GM18507 (cell line): ENCODE measurements at regions not wholly inside any gene's neighbourhood (a gene's known extent, or its start where the extent isn't known, plus 50 kb on each side); places are given as distances from the start of the nearest gene placed in this dataset.
A peak's percentile ranks its signal among the peaks of the same experiment; 100 is the strongest.
"Not testable (repeated sequence)": the region's sequence is repeated elsewhere in the genome, so short reads cannot be mapped to it uniquely, and the experiment has no call there.

Experiments used
- DNase-seq: peaks from one replicate; pipeline ENCODE4 v3.0.0; 2011; ENCODE audit warnings: low read depth; ENCODE audit not compliant: insufficient read length; ENCODE audit errors: extremely low spot score
- FAIRE-seq: peaks from 2 replicates; lab custom pipeline; 2011; peaks lifted over from hg19 to GRCh38; lab: Jason Lieb, UNC

GRCh38 chr12:46089414-46090162, 99.2 kb upstream of the SCAF11 start:
- DNase-seq, result no peak
- no peak for FAIRE-seq

GRCh38 chr12:46087916-46088439, 97.6 kb upstream of the SCAF11 start:
- DNase-seq (no peak), FAIRE-seq (no peak)

- no peak for FAIRE-seq
- no peak for DNase-seq
These were observed 94.6 kb upstream of the SCAF11 start for GRCh38 chr12:46084666-46085631.

- FAIRE-seq (no peak), DNase-seq (no peak)
These were observed 92.3 kb upstream of the SCAF11 start for GRCh38 chr12:46082490-46083200.

- FAIRE-seq, result no peak
- DNase-seq, result no peak
These were observed 82.9 kb upstream of the SCAF11 start for GRCh38 chr12:46073321-46073720.

DNA sequence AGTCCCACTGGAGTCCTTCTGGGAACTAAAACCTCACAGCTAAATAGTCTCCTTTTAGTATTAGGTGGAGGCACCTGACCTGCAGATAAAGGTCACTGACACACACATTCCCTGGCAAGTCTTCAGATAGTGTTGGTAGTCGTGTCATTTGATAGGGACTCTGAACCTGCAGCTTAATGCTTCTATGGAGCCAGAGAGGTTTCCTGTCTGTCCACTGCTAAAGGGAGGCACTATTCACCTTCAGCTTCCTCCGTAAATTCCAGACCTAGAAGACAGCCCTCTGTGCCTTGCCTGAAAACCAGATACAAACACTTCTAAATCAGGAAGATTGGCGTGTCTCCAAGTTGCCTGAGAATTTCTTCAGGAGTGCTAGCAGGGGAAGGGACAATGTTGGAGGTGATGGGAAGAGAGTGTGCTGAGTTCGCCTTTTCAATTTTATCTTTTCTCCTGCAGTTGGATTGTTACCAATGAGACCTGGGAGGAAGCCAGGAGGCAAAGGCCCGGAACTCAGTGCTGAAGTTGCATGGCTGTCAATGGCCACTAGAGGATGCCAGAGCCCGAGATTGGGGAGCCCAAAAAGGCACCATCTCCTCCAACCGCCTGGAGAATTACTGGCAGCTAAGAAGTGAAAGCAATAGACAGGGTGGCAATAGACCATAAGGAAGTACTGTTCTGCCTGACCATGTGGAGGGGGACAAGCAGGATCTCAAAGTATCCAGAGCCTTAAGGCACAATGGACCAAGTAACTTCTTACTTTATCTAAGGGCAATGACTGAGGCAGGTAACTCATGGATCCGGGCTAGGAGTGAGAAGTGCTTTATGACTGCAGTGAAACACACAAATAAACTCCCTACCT, 81.6 kb upstream of the SCAF11 start:
- DNase-seq, result no peak

DNA sequence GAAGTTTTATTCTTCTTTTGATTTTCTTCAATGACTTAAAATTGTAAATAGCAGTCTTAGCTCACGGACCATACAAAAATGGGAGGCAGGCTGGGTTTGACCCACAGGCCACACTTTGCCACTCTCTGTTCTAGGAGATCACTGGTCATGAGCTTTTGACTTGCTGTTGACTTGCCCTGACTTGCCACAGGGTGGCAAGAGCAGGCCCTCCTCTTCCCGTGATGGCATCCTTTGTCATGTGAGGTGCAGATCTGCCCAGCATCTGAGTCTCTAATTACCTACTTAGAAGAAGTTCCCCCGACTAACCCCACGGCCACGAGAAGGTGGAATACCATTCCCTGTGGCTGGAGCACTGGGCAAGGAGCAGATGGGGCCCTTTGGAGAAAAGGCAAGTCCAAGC, 81.0 kb upstream of the SCAF11 start:
- DNase-seq, result no peak
- no peak for FAIRE-seq

More for the DNA sequence above, 81.6 kb upstream of the SCAF11 start:
- peak; percentile 94 for FAIRE-seq

GRCh38 chr12:46067094-46067493, 76.7 kb upstream of the SCAF11 start:
- DNase-seq, result no peak
- no peak for FAIRE-seq

GRCh38 chr12:46065412-46066166, 75.2 kb upstream of the SCAF11 start:
- no peak for DNase-seq
- FAIRE-seq, result peak; percentile 78

- FAIRE-seq (no peak), DNase-seq (no peak)
These were observed 74.2 kb upstream of the SCAF11 start for GRCh38 chr12:46064548-46064947.

DNA sequence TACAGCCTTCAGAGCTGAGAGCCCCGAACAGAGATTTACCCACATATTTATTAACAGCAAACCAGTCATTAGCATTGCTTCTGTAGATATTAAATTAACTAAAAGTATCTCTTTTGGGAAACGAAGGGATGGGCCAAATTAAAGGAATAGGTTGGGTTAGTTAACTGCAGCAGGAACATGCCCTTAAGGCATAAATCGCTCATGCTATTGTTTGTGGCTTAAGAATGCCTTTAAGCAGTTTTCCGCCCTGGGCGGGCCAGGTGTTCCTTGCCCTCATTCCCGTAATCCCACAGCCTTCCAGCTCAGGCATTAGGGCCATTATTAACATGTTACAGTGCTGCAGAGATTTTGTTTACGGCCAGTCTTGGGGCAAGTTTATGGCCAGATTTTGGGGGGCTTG, 68.3 kb upstream of the SCAF11 start:
- FAIRE-seq, result not testable (repeated sequence)

DNA sequence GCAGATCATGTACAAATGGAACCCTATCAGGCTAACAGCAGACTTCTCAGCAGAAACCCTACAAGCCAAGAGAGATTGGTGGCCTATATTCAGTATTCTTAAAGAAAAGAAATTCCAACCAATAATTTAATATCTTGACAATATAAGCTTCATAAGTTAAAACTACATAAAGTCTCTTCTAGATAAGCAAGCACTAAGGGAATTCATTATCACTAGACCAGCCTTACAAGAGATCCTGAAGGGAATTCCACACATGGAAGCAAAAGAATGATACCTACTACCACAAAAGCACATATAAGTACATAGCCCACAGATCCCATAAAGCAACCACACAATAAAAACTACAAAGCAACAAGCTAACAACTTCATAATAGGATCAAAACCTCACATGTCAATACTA, 60.4 kb upstream of the SCAF11 start:
- FAIRE-seq (no peak), DNase-seq (no peak)

More for the DNA sequence above, 68.3 kb upstream of the SCAF11 start:
- DNase-seq, result not testable (repeated sequence)

DNA sequence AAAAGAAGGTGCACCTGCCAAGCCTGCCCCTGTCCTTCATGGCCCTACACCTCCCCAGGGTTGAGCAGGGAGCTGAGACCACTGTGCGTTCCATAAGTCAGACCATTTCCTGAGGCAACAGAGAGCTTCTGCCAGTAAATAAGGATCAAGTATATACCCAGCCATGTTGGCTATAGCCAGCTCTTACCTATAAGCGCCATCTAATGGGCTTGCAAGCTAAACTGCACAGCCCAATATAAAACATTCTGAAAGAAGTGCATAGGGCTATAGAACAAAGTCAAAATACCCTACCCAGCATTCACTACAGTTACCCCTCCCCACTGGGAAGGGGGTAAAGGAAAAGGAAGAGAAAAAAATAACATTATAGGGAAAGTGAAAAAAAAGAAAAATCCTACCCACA, 59.3 kb upstream of the SCAF11 start:
- DNase-seq, result no peak
- FAIRE-seq, result no peak

GRCh38 chr12:46046436-46046835, 56.1 kb upstream of the SCAF11 start:
- FAIRE-seq, result no peak

DNA sequence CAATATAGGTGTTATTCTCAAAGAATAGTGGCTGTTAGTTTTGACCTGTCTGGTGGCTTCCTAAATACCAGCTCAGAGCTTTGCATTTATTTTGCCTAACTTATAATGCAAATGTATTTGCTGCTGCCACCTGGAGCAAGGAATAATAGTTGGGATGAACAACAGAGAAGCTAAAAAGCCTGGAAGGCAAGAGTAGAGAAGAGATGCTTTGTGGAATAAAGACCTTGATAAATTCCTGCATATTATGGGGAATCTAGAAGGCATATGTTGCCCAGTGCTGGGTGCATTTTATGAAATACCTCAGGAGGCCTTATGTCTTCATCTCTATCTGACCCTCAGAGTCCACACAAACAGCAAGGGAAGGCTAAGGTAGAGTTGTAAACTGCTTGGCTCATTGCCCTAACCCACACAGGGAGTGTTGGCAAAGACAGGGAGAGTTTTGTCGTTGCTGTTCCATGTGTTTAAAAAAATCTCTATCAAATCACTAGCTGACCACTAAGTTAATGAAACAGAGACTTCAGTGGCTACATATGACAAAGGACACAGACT, 53.7 kb upstream of the SCAF11 start:
- DNase-seq, result no peak
- no peak for FAIRE-seq

More at GRCh38 chr12:46046436-46046835, 56.1 kb upstream of the SCAF11 start:
- no peak for DNase-seq
